ENCODE measurements at regions not wholly inside any gene's neighbourhood (a gene's known extent, or its start where the extent isn't known, plus 50 kb on each side); places are given as distances from the start of the nearest gene placed in this dataset.

DNA sequence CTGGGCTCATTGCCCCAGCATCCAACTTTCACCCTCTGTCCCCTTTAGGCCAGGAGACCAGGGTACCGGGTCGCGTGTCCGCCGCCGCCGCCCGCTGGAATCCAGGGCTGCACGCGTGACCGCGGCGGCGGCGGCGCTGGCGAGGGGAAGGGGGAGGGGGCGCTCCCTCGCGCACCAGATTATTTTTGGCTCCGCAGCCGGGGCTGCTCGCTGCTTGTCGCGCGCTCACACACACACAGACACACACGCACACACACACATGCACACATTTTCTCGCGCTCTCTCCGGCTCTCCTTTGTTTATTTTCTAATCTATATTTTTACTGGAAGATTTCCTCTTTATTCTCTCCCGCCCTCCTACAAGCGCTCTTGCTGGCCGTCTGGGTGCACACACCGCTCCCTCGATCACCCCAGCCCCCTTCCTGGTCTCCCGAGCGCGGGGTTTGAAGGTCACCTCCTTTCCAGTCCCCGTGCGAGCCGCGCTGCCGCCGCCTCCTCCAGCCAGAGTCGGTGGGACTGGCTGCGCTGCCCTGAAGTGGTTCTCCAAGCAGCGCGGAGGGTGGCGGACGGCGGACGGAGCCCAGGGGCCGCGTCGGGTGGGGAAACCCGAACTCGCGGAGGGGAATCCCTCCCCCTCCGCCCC is 921.4 kb upstream of the EEF2KMT start:
- Histone ChIP-seq H3K4me3 (no peak overlapping the region), H3K27ac (no peak overlapping the region), H3K4me1 (no peaks in the 10 kb centered on the region), H3K27me3 (replicated peaks in 1 of 7) (peaks cover 0 to 52% (median 28%) of the 10 kb centered on the region in 7 donors), H3K36me3 (no peaks in the 10 kb centered on the region), H3K9me3 (peaks cover 0 to 28% (median 9%) of the 10 kb centered on the region in 8 donors)
- 4 to 16% (median 7%) methylated on average over 49 to 58 of the region's 59 CpGs for WGBS, 5 donors
- TF ChIP-seq POLR2A (IDR thresholded peaks at IDR 0.05) (no peak), POLR2AphosphoS5 (IDR thresholded peaks at IDR 0.05) (no peak)
- TF ChIP-seq, protein P1, sequence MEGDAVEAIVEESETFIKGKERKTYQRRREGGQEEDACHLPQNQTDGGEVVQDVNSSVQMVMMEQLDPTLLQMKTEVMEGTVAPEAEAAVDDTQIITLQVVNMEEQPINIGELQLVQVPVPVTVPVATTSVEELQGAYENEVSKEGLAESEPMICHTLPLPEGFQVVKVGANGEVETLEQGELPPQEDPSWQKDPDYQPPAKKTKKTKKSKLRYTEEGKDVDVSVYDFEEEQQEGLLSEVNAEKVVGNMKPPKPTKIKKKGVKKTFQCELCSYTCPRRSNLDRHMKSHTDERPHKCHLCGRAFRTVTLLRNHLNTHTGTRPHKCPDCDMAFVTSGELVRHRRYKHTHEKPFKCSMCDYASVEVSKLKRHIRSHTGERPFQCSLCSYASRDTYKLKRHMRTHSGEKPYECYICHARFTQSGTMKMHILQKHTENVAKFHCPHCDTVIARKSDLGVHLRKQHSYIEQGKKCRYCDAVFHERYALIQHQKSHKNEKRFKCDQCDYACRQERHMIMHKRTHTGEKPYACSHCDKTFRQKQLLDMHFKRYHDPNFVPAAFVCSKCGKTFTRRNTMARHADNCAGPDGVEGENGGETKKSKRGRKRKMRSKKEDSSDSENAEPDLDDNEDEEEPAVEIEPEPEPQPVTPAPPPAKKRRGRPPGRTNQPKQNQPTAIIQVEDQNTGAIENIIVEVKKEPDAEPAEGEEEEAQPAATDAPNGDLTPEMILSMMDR (IDR thresholded peaks at IDR 0.05 in 8 of 11, conservative IDR thresholded peaks at IDR 0.05 in 3 of 11): no peak
- intact Hi-C loops (cut with DNase I; ENCODE audit: low total_unique reads): no loop called here
- peak; percentile 76 for DNase-seq

DNA sequence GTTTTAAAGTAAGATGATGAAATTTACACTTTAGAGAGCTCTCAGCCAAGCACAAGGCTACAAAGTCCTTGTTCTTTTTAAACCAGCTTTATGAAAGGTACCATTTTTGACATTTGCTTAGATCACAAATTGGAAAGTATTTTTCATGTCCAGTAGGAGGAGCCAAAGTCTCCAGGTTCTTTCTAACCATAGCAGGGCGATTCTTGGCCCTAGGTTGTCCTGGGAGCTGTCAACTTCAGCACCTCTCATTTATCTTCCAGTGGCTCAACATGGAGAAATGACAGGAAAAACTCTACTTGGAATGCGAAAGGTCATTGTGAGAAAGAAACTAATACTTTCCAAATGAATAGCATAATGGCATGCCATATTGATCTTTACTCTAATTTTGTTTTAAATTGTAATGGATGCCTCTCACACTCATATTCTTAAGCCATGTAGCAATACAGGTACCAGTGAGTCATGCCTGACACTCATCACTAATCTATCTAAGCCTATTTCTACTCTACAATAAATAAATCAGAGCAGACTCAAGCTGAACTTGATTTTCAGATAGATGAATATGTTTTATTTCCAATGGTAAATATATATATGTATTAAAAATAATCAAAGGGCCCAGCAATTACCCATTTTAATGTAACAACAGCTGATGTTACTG is 919.1 kb upstream of the EEF2KMT start:
- no peak overlapping the region for H3K4me3 ChIP-seq
- no peaks in the 10 kb centered on the region for H3K36me3 ChIP-seq
- H3K9me3 ChIP-seq: peaks cover 0 to 39% (median 9%) of the 10 kb centered on the region in 8 donors
- intact Hi-C loops (cut with DNase I; ENCODE audit: low total_unique reads): no loop called here
- H3K4me1 ChIP-seq: no peaks in the 10 kb centered on the region
- H3K27ac ChIP-seq: no peak overlapping the region
- no peak for TF ChIP-seq POLR2A (IDR thresholded peaks at IDR 0.05)
- no peak for TF ChIP-seq POLR2AphosphoS5 (IDR thresholded peaks at IDR 0.05)
- TF ChIP-seq, protein P1 (IDR thresholded peaks at IDR 0.05 in 8 of 11, conservative IDR thresholded peaks at IDR 0.05 in 3 of 11): no peak
- 16 to 25% (median 19%) methylated on average over 2 of the region's 2 CpGs for WGBS, 5 donors
- DNase-seq: no peak
- peaks cover 0 to 49% (median 28%) of the 10 kb centered on the region in 7 donors for H3K27me3 ChIP-seq (replicated peaks in 1 of 7)

DNA sequence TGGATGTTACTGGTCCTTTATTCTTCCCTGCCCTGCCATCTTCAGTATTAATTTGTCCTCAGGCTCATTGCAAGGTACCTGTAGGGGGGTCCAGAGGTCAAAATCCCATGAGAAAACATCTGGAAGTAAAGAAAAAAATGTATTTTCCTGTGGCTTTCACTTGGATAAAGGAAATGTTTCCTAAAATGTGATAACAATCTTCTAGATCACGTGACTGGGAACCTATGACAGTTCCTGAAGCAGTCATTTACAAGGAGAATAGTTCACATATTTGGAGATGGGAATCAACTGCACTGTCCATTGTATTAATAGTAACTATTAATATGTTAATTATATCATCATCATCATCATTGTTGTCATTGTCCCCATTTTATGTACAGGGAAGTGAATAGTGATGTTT is 915.1 kb upstream of the EEF2KMT start:
- WGBS, 5 donors: 23 to 38% (median 28%) methylated on average over 1 of the region's 1 CpG
- H3K27me3 ChIP-seq (replicated peaks in 1 of 7): peaks cover 0 to 9% (median 0%) of the 10 kb centered on the region in 7 donors
- H3K36me3 ChIP-seq: no peaks in the 10 kb centered on the region
- no peak overlapping the region for H3K4me3 ChIP-seq
- no peak for TF ChIP-seq POLR2A (IDR thresholded peaks at IDR 0.05)
- TF ChIP-seq POLR2AphosphoS5 (IDR thresholded peaks at IDR 0.05): no peak
- TF ChIP-seq, protein P1 (IDR thresholded peaks at IDR 0.05 in 8 of 11, conservative IDR thresholded peaks at IDR 0.05 in 3 of 11): no peak
- H3K4me1 ChIP-seq: no peaks in the 10 kb centered on the region
- H3K27ac ChIP-seq: no peak overlapping the region
- DNase-seq: no peak
- peaks cover 0 to 36% (median 9%) of the 10 kb centered on the region in 8 donors for H3K9me3 ChIP-seq
- intact Hi-C loops (cut with DNase I; ENCODE audit: low total_unique reads): no loop called here

DNA sequence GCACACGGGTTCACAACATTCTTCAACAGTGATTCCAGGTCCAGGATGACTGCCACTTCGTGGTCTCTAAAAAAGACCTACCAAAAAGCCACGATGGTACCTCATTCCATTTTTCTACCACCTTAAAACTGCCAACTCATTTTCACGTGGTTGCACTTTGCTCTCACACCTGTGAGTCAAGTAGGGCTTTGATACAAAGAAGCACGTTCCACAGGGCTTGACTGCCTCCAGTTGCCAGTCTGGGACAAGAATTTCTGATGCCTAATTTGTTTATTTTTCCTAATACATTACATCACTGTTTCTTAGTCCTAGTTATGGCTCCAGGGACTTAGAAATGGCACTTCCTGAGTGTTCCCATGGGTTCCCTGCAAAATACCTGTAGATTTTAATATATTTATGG is 911.6 kb upstream of the EEF2KMT start:
- no peak for DNase-seq
- Histone ChIP-seq H3K27me3 (replicated peaks in 1 of 7) (no peaks in the 10 kb centered on the region), H3K27ac (no peak overlapping the region), H3K4me3 (no peak overlapping the region), H3K36me3 (no peaks in the 10 kb centered on the region), H3K4me1 (no peaks in the 10 kb centered on the region), H3K9me3 (peaks cover 0 to 13% (median 0%) of the 10 kb centered on the region in 8 donors)
- 53 to 63% (median 57%) methylated on average over 5 of the region's 5 CpGs for WGBS, 5 donors
- intact Hi-C loops (cut with DNase I; ENCODE audit: low total_unique reads): no loop called here
- no peak for TF ChIP-seq POLR2AphosphoS5 (IDR thresholded peaks at IDR 0.05)
- TF ChIP-seq, protein P1 (IDR thresholded peaks at IDR 0.05 in 8 of 11, conservative IDR thresholded peaks at IDR 0.05 in 3 of 11): no peak
- no peak for TF ChIP-seq POLR2A (IDR thresholded peaks at IDR 0.05)
